ENCODE measurements at regions not wholly inside any gene's neighbourhood (a gene's known extent, or its start where the extent isn't known, plus 50 kb on each side); places are given as distances from the start of the nearest gene placed in this dataset.

DNA sequence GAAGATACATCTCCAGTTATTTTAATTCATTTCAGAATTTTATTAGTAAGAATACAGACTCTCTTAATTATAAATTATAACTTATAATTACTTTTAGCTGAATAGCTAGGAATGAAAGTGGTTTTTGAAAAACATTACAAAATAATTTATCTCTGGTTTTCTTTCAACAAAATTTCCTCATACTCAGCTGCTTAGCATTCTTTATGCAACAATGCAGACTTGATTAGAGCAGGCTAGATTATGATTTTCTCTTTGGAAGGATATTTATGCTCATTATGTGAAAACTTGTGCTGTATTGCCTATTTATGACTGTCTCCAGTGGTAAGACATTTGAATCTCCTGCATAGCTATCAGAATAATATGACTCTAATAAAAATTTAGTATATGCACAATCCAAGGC, 2023.7 kb downstream of the C4orf33 start:
- TF ChIP-seq, protein P1, sequence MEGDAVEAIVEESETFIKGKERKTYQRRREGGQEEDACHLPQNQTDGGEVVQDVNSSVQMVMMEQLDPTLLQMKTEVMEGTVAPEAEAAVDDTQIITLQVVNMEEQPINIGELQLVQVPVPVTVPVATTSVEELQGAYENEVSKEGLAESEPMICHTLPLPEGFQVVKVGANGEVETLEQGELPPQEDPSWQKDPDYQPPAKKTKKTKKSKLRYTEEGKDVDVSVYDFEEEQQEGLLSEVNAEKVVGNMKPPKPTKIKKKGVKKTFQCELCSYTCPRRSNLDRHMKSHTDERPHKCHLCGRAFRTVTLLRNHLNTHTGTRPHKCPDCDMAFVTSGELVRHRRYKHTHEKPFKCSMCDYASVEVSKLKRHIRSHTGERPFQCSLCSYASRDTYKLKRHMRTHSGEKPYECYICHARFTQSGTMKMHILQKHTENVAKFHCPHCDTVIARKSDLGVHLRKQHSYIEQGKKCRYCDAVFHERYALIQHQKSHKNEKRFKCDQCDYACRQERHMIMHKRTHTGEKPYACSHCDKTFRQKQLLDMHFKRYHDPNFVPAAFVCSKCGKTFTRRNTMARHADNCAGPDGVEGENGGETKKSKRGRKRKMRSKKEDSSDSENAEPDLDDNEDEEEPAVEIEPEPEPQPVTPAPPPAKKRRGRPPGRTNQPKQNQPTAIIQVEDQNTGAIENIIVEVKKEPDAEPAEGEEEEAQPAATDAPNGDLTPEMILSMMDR (IDR thresholded peaks at IDR 0.05; ENCODE audit: low read depth, low read length): no peak
- no peak for TF ChIP-seq POLR2A (IDR thresholded peaks at IDR 0.05; ENCODE audit: extremely low read depth, insufficient read length)
